HG02981 (cell line): ENCODE measurements at regions not wholly inside any gene's neighbourhood (a gene's known extent, or its start where the extent isn't known, plus 50 kb on each side); places are given as distances from the start of the nearest gene placed in this dataset.
"Not testable (repeated sequence)": the region's sequence is repeated elsewhere in the genome, so short reads cannot be mapped to it uniquely, and the experiment has no call there.

Source experiments
- ATAC-seq: cut with Tn5 transposase; IDR thresholded peaks from one replicate; pipeline ENCODE4 v1.9.1; 2021; ENCODE audit warnings: mild to moderate bottlenecking, moderate library complexity; ENCODE audit not compliant: unreplicated experiment

GRCh38 chr9:78172610-78173009, 63.3 kb upstream of the CEP78 start:
- ATAC-seq: not testable (repeated sequence)

- ATAC-seq: no peak
Measured at GRCh38 chr9:78171651-78172050, 64.2 kb upstream of the CEP78 start.

- ATAC-seq: no peak
Measured at GRCh38 chr9:78169125-78169524, 66.8 kb upstream of the CEP78 start.

- ATAC-seq: no peak
Measured at GRCh38 chr9:78167356-78167755, 68.5 kb upstream of the CEP78 start.

GRCh38 chr9:78163834-78164233, 72.0 kb upstream of the CEP78 start:
- no peak for ATAC-seq

GRCh38 chr9:78158286-78158685, 77.6 kb upstream of the CEP78 start:
- ATAC-seq: no peak

GRCh38 chr9:78150983-78151356, 84.9 kb upstream of the CEP78 start:
- no peak for ATAC-seq

- ATAC-seq: no peak
Measured at GRCh38 chr9:78150312-78150982, 85.4 kb upstream of the CEP78 start.

- ATAC-seq: no peak
Measured at GRCh38 chr9:78149702-78150291, 86.1 kb upstream of the CEP78 start.

GRCh38 chr9:78146241-78146640, 89.6 kb upstream of the CEP78 start:
- no peak for ATAC-seq

- ATAC-seq: no peak
Measured at GRCh38 chr9:78144663-78145377, 91.1 kb upstream of the CEP78 start.

GRCh38 chr9:78144008-78144381, 91.9 kb upstream of the CEP78 start:
- peak; percentile 25 for ATAC-seq

GRCh38 chr9:78143281-78144007, 92.4 kb upstream of the CEP78 start:
- ATAC-seq: peak; percentile 41

- not testable (repeated sequence) for ATAC-seq
Measured at GRCh38 chr9:78142264-78142663, 93.6 kb upstream of the CEP78 start.

GRCh38 chr9:78133751-78134150, 102.1 kb upstream of the CEP78 start:
- ATAC-seq: peak; percentile 60

GRCh38 chr9:78132701-78133058, 101.1 kb upstream of the GNAQ start:
- ATAC-seq: no peak

- ATAC-seq: no peak
Measured at GRCh38 chr9:78131969-78132700, 100.5 kb upstream of the GNAQ start.

- ATAC-seq: no peak
Measured at GRCh38 chr9:78130853-78131252, 99.2 kb upstream of the GNAQ start.

- no peak for ATAC-seq
Measured at GRCh38 chr9:78130004-78130403, 98.4 kb upstream of the GNAQ start.

- ATAC-seq: no peak
Measured at GRCh38 chr9:78127279-78128225, 95.9 kb upstream of the GNAQ start.
